ENCODE measurements at regions not wholly inside any gene's neighbourhood (a gene's known extent, or its start where the extent isn't known, plus 50 kb on each side); places are given as distances from the start of the nearest gene placed in this dataset.

GRCh38 chr1:221180704-221181368 is 301.6 kb downstream of the HLX start:
- TF ChIP-seq CTCF (conservative IDR thresholded peaks at IDR 0.05; ENCODE audit: low read length) = no peak
- no peak for TF ChIP-seq EZH2phosphoT487 (IDR thresholded peaks at IDR 0.05; ENCODE audit: borderline replicate concordance, low read depth, low read length)
